ENCODE measurements at regions not wholly inside any gene's neighbourhood (a gene's known extent, or its start where the extent isn't known, plus 50 kb on each side); places are given as distances from the start of the nearest gene placed in this dataset.
A peak's percentile ranks its signal among the peaks of the same experiment; 100 is the strongest.

DNA sequence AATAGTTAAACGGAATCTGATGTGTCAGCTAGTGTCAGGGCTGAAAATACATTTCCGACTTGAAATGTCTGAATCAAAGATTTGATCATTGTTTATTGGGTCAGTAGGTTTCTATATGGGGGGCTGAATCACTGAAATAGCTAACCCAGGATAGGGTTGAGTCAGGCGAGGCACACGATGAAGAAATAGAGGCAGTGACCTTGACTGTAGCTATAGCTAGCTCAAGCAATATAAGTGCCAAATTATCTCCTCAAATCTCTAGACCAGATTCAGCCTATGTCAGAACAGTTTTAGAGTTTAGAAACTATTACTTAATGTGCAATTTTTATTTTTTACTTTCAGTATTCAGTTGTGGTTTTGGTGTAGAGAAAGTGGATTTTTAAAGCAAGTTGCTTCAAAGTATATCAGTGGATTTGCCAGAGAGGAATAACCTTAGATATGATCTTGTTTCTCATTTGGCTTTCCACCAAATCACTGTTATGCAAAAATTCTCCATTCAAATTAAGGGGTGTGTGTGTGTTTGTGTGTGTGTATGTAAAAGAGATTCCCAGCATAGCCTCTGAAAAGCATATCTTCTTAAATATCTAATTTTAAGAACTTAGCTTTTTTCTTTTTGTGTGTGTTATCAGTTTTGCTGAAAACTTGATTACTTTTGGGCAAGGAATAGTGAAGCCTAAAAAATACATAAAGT lies 100.3 kb upstream of the RPL34 start:
- BruUV-seq (replicated peaks), result no TSS peak
- intact Hi-C loops (cut with micrococcal nuclease; ENCODE audit: unreplicated experiment), result no loop called here
- TF ChIP-seq, protein P1, sequence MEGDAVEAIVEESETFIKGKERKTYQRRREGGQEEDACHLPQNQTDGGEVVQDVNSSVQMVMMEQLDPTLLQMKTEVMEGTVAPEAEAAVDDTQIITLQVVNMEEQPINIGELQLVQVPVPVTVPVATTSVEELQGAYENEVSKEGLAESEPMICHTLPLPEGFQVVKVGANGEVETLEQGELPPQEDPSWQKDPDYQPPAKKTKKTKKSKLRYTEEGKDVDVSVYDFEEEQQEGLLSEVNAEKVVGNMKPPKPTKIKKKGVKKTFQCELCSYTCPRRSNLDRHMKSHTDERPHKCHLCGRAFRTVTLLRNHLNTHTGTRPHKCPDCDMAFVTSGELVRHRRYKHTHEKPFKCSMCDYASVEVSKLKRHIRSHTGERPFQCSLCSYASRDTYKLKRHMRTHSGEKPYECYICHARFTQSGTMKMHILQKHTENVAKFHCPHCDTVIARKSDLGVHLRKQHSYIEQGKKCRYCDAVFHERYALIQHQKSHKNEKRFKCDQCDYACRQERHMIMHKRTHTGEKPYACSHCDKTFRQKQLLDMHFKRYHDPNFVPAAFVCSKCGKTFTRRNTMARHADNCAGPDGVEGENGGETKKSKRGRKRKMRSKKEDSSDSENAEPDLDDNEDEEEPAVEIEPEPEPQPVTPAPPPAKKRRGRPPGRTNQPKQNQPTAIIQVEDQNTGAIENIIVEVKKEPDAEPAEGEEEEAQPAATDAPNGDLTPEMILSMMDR (IDR thresholded peaks at IDR 0.05; ENCODE audit: insufficient read depth in 1 of 2, low read depth in 1 of 2, low read length in 1 of 2, severe bottlenecking in 1 of 2, unreplicated experiment in 1 of 2), result no peak
- no peaks in the 10 kb centered on the region for H3K9me3 ChIP-seq
- Mint-ChIP-seq H3K9me3 (ENCODE audit: unreplicated experiment) (peaks cover 4% of the 10 kb centered on the region), H3K27me3 (ENCODE audit: insufficient read depth, unreplicated experiment) (peaks cover 18% of the 10 kb centered on the region), H3K27ac (ENCODE audit: unreplicated experiment) (no peak overlapping the region), H3K4me3 (ENCODE audit: unreplicated experiment) (no peak overlapping the region), H3K36me3 (ENCODE audit: insufficient read depth, unreplicated experiment) (no peaks in the 10 kb centered on the region), H3K4me1 (ENCODE audit: low read depth, unreplicated experiment) (no peaks in the 10 kb centered on the region)
- H3K4me3 ChIP-seq (ENCODE audit: low read depth, low read length), result no peak overlapping the region
- no peaks in the 10 kb centered on the region for H3K4me1 ChIP-seq
- DNase-seq, result no peak
- H3K36me3 ChIP-seq (ENCODE audit: control insufficient read depth, insufficient read depth, low read length), result no peaks in the 10 kb centered on the region
- CTCF ChIA-PET, result no interaction called here
- H3K27me3 ChIP-seq (replicated peaks; ENCODE audit: control insufficient read depth, insufficient read depth, low read length), result no peaks in the 10 kb centered on the region
- POLR2A ChIA-PET, result no interaction called here

DNA sequence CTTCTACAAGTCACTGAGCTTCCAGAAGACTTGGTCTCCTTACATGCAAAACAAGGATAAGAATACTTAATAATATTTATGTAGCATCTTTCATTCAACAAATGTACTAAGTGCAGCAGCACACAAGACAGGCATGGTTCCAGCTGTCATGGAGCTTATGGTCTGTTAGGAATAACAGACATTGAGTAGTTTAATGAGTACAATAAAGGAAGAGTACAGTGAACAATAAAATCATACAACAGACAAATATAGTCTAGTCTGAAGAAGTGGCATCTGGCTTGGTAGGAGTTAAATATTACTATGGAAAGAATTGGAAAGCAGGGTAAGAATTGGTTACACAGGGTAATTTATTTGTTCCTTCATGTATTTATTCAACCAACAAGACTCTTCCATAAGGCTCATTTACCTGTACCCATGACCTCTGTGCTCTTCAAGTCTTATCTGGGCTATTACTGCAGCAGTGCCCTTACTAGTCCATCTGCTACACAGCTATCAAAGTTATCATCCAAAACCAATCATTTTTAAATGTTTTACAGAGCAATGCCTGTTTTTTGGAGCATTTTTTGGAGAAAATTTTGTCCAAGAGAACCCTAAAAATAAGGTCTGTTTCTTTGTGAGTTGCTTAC lies 101.1 kb upstream of the RPL34 start:
- DNase-seq, result no peak
- TF ChIP-seq, protein P1 (IDR thresholded peaks at IDR 0.05; ENCODE audit: insufficient read depth in 1 of 2, low read depth in 1 of 2, low read length in 1 of 2, severe bottlenecking in 1 of 2, unreplicated experiment in 1 of 2), result no peak
- no peaks in the 10 kb centered on the region for H3K36me3 ChIP-seq (ENCODE audit: control insufficient read depth, insufficient read depth, low read length)
- H3K36me3 Mint-ChIP-seq (ENCODE audit: insufficient read depth, unreplicated experiment), result no peaks in the 10 kb centered on the region
- no peaks in the 10 kb centered on the region for H3K9me3 ChIP-seq
- H3K9me3 Mint-ChIP-seq (ENCODE audit: unreplicated experiment), result no peaks in the 10 kb centered on the region
- H3K27me3 Mint-ChIP-seq (ENCODE audit: insufficient read depth, unreplicated experiment), result peaks cover 13% of the 10 kb centered on the region
- H3K27ac Mint-ChIP-seq (ENCODE audit: unreplicated experiment), result no peak overlapping the region
- no peak overlapping the region for H3K4me3 Mint-ChIP-seq (ENCODE audit: unreplicated experiment)
- intact Hi-C loops (cut with micrococcal nuclease; ENCODE audit: unreplicated experiment), result no loop called here
- H3K4me3 ChIP-seq (ENCODE audit: low read depth, low read length), result no peak overlapping the region
- no peaks in the 10 kb centered on the region for H3K4me1 Mint-ChIP-seq (ENCODE audit: low read depth, unreplicated experiment)
- no peaks in the 10 kb centered on the region for H3K27me3 ChIP-seq (replicated peaks; ENCODE audit: control insufficient read depth, insufficient read depth, low read length)
- BruUV-seq (replicated peaks), result no TSS peak
- H3K4me1 ChIP-seq, result no peaks in the 10 kb centered on the region
- CTCF ChIA-PET, result no interaction called here
- POLR2A ChIA-PET, result no interaction called here

DNA sequence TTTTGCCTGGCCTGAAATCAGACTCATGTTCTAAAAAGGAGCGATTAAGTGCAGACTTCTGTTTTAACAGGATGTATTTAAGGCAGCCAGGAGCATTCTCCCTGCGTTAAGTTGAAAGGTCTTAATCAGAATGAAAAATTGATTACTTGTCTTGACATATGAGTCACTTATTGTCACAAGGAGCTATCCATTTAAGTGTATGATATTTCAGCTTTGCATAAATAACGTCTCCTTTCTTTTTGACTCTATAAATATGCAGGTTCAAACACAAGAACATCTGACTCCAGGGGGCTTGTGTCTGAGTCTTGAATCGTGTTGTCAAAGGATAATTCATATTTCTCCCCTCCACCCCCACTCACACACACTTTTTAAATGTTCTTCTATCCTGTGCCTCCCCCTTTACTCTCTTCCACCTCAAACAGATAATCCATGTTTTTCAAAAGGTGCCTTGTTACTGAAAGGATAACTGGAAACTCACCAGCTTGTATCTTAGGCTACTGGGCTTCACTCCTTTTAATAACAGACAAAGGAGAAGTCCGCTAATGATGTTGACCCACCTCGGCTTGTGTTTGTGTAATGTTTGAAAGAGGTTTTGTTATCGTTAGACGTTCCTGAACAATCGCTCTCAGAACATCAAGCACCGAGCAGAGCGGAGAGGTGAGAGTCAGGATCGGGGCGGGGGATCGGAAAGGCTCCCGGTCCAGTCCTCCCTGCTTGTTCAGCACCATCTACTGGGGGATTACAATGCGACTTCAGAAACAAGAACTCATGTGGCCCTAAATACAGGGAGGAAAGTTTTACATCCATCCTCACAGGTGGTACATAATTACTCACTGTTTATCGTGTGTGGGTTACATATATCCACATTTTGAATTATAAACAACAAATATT lies 107.5 kb upstream of the RPL34 start:
- no peaks in the 10 kb centered on the region for H3K27me3 ChIP-seq (replicated peaks; ENCODE audit: control insufficient read depth, insufficient read depth, low read length)
- no peak overlapping the region for H3K4me3 ChIP-seq (ENCODE audit: low read depth, low read length)
- Mint-ChIP-seq H3K36me3 (ENCODE audit: insufficient read depth, unreplicated experiment) (no peaks in the 10 kb centered on the region), H3K4me3 (ENCODE audit: unreplicated experiment) (peak overlapping the region; percentile 47), H3K4me1 (ENCODE audit: low read depth, unreplicated experiment) (no peaks in the 10 kb centered on the region), H3K9me3 (ENCODE audit: unreplicated experiment) (peaks cover under 1% of the 10 kb centered on the region), H3K27ac (ENCODE audit: unreplicated experiment) (no peak overlapping the region), H3K27me3 (ENCODE audit: insufficient read depth, unreplicated experiment) (peaks cover 13% of the 10 kb centered on the region)
- DNase-seq, result peak; percentile 63 to 65
- TF ChIP-seq, protein P1 (IDR thresholded peaks at IDR 0.05; ENCODE audit: insufficient read depth in 1 of 2, low read depth in 1 of 2, low read length in 1 of 2, severe bottlenecking in 1 of 2, unreplicated experiment in 1 of 2), result peak; percentile 35 to 58
- ChIA-PET POLR2A (no interaction called here), CTCF (interaction anchor here (0.5 to 0.6 kb wide), 2 partner anchors 288 to 494 kb away, joined by 3 to 8 read pairs; no protein-coding TSS in a partner anchor)
- H3K4me1 ChIP-seq, result no peaks in the 10 kb centered on the region
- BruUV-seq (replicated peaks), result no TSS peak
- H3K36me3 ChIP-seq (ENCODE audit: control insufficient read depth, insufficient read depth, low read length), result no peaks in the 10 kb centered on the region
- no peaks in the 10 kb centered on the region for H3K9me3 ChIP-seq
- intact Hi-C loops (cut with micrococcal nuclease; ENCODE audit: unreplicated experiment), result loop anchor here (1.0 to 5.0 kb wide), 4 partner anchors 118 to 495 kb away; partner anchors contain the start of gene LEF1

Data from Caco-2 (cell line).